Muscle layer of duodenum (tissue), 2 donors: ENCODE measurements at regions not wholly inside any gene's neighbourhood (a gene's known extent, or its start where the extent isn't known, plus 50 kb on each side); places are given as distances from the start of the nearest gene placed in this dataset.

Experiments used
- H3K27ac ChIP-seq: one replicate; pipeline ENCODE4 v1.7.0; 2013; ENCODE audit warnings: mild to moderate bottlenecking, low read length
- H3K27me3 ChIP-seq: one replicate; pipeline ENCODE4 v1.7.0; 2013; ENCODE audit warnings: low read depth, mild to moderate bottlenecking, control low read depth, low read length
- H3K36me3 ChIP-seq, 2 donors: one replicate each; pipeline ENCODE4 v1.7.0; 2013; ENCODE audit warnings: low read length in 2 of 2, control low read depth in 1 of 2, mild to moderate bottlenecking in 1 of 2; ENCODE audit not compliant: insufficient read depth in 2 of 2, control insufficient read depth in 1 of 2
- H3K4me1 ChIP-seq, 2 donors: one replicate each; pipeline ENCODE4 v1.7.0; 2013; ENCODE audit warnings: low read length in 2 of 2, mild to moderate bottlenecking in 2 of 2, control low read depth in 1 of 2, moderate library complexity in 1 of 2; ENCODE audit not compliant: insufficient read depth in 2 of 2, control insufficient read depth in 1 of 2
- H3K4me3 ChIP-seq, 2 donors: one replicate each; pipeline ENCODE4 v1.7.0; 2013; ENCODE audit warnings: low read length in 2 of 2, low read depth in 1 of 2, mild to moderate bottlenecking in 1 of 2
- H3K9me3 ChIP-seq, 2 donors: one replicate each; pipeline ENCODE4 v1.7.0; 2013; ENCODE audit warnings: low read length in 2 of 2, control low read depth in 1 of 2, mild to moderate bottlenecking in 1 of 2; ENCODE audit not compliant: control insufficient read depth in 1 of 2
- donor health status: healthy.

- H3K4me1 ChIP-seq: peaks cover 23 to 46% of the 10 kb centered on the region in 2 donors
- no peaks in the 10 kb centered on the region for H3K36me3 ChIP-seq
- H3K27me3 ChIP-seq: no peaks in the 10 kb centered on the region
- no peak overlapping the region for H3K27ac ChIP-seq
- no peak overlapping the region for H3K4me3 ChIP-seq
- H3K9me3 ChIP-seq: no peaks in the 10 kb centered on the region
These were observed 214.2 kb upstream of the KRR1 start for GRCh38 chr12:75725521-75726111.

GRCh38 chr12:75724928-75725312 is 213.5 kb upstream of the KRR1 start:
- Histone ChIP-seq H3K4me3 (no peak overlapping the region), H3K9me3 (no peaks in the 10 kb centered on the region), H3K36me3 (no peaks in the 10 kb centered on the region), H3K27ac (no peak overlapping the region), H3K27me3 (no peaks in the 10 kb centered on the region), H3K4me1 (peaks cover 23 to 51% of the 10 kb centered on the region in 2 donors)

- Histone ChIP-seq H3K27ac (no peak overlapping the region), H3K9me3 (no peaks in the 10 kb centered on the region), H3K4me3 (no peak overlapping the region), H3K27me3 (no peaks in the 10 kb centered on the region), H3K4me1 (peaks cover 23 to 51% of the 10 kb centered on the region in 2 donors), H3K36me3 (no peaks in the 10 kb centered on the region)
These were observed 213.0 kb upstream of the KRR1 start for GRCh38 chr12:75724307-75724927.

GRCh38 chr12:75722714-75723200 is 211.3 kb upstream of the KRR1 start:
- Histone ChIP-seq H3K27ac (peak overlapping the region; percentile 72), H3K4me1 (peaks cover 23 to 51% of the 10 kb centered on the region in 2 donors), H3K9me3 (no peaks in the 10 kb centered on the region), H3K27me3 (no peaks in the 10 kb centered on the region), H3K4me3 (no peak overlapping the region), H3K36me3 (no peaks in the 10 kb centered on the region)

GRCh38 chr12:75721796-75722195 is 210.4 kb upstream of the KRR1 start:
- Histone ChIP-seq H3K4me3 (no peak overlapping the region), H3K4me1 (peaks cover 23 to 51% of the 10 kb centered on the region in 2 donors), H3K27ac (peak overlapping the region; percentile 72)

GRCh38 chr12:75720812-75721641 is 209.6 kb upstream of the KRR1 start:
- Histone ChIP-seq H3K36me3 (no peaks in the 10 kb centered on the region), H3K27me3 (no peaks in the 10 kb centered on the region), H3K27ac (peak overlapping the region; percentile 72), H3K9me3 (no peaks in the 10 kb centered on the region), H3K4me1 (peaks cover 23 to 49% of the 10 kb centered on the region in 2 donors), H3K4me3 (no peak overlapping the region)

More at GRCh38 chr12:75721796-75722195, 210.4 kb upstream of the KRR1 start:
- Histone ChIP-seq H3K9me3 (no peaks in the 10 kb centered on the region), H3K27me3 (no peaks in the 10 kb centered on the region), H3K36me3 (no peaks in the 10 kb centered on the region)

- Histone ChIP-seq H3K9me3 (no peaks in the 10 kb centered on the region), H3K27ac (no peak overlapping the region), H3K27me3 (no peaks in the 10 kb centered on the region), H3K36me3 (no peaks in the 10 kb centered on the region), H3K4me1 (peaks cover 12 to 26% of the 10 kb centered on the region in 2 donors), H3K4me3 (no peak overlapping the region)
These were observed 206.5 kb upstream of the KRR1 start for GRCh38 chr12:75717902-75718301.

GRCh38 chr12:75716291-75717025 is 205.0 kb upstream of the KRR1 start:
- H3K27me3 ChIP-seq: no peaks in the 10 kb centered on the region
- H3K9me3 ChIP-seq: no peaks in the 10 kb centered on the region
- no peaks in the 10 kb centered on the region for H3K36me3 ChIP-seq
- H3K27ac ChIP-seq: no peak overlapping the region
- H3K4me1 ChIP-seq: peaks cover 0 to 21% of the 10 kb centered on the region in 2 donors
- no peak overlapping the region for H3K4me3 ChIP-seq

GRCh38 chr12:75715682-75716081 is 204.3 kb upstream of the KRR1 start:
- H3K36me3 ChIP-seq: no peaks in the 10 kb centered on the region
- H3K27ac ChIP-seq: no peak overlapping the region
- H3K9me3 ChIP-seq: no peaks in the 10 kb centered on the region
- H3K27me3 ChIP-seq: no peaks in the 10 kb centered on the region
- H3K4me3 ChIP-seq: no peak overlapping the region
- H3K4me1 ChIP-seq: peaks cover 0 to 13% of the 10 kb centered on the region in 2 donors

GRCh38 chr12:75715323-75715644 is 203.9 kb upstream of the KRR1 start:
- Histone ChIP-seq H3K27me3 (no peaks in the 10 kb centered on the region), H3K36me3 (no peaks in the 10 kb centered on the region), H3K9me3 (no peaks in the 10 kb centered on the region), H3K27ac (no peak overlapping the region), H3K4me3 (no peak overlapping the region), H3K4me1 (peaks cover 0 to 9% of the 10 kb centered on the region in 2 donors)
